ENCODE measurements at regions not wholly inside any gene's neighbourhood (a gene's known extent, or its start where the extent isn't known, plus 50 kb on each side); places are given as distances from the start of the nearest gene placed in this dataset.

- DNase-seq: no peak
These were observed 89.5 kb upstream of the CSF3R start for GRCh38 chr1:36572142-36572715.

GRCh38 chr1:36571106-36571505 is 88.4 kb upstream of the CSF3R start:
- DNase-seq: peak; percentile 45

GRCh38 chr1:36570478-36571060 is 87.9 kb upstream of the CSF3R start:
- no peak for DNase-seq

GRCh38 chr1:36570006-36570405 is 87.3 kb upstream of the CSF3R start:
- no peak for DNase-seq

- DNase-seq: no peak
These were observed 85.1 kb upstream of the CSF3R start for GRCh38 chr1:36567601-36568341.

GRCh38 chr1:36565576-36566501 is 83.1 kb upstream of the CSF3R start:
- DNase-seq: no peak

GRCh38 chr1:36562181-36562685 is 79.5 kb upstream of the CSF3R start:
- DNase-seq: no peak

GRCh38 chr1:36561361-36561724 is 78.6 kb upstream of the CSF3R start:
- DNase-seq: no peak

GRCh38 chr1:36560621-36561360 is 78.1 kb upstream of the CSF3R start:
- DNase-seq: no peak

- no peak for DNase-seq
These were observed 77.5 kb upstream of the CSF3R start for GRCh38 chr1:36560177-36560576.

GRCh38 chr1:36559061-36559460 is 76.3 kb upstream of the CSF3R start:
- DNase-seq: no peak

- DNase-seq: no peak
These were observed 74.6 kb upstream of the CSF3R start for GRCh38 chr1:36557041-36558000.

- no peak for DNase-seq
These were observed 72.3 kb upstream of the CSF3R start for GRCh38 chr1:36555041-36555440.

- no peak for DNase-seq
These were observed 71.6 kb upstream of the CSF3R start for GRCh38 chr1:36554323-36554628.

- DNase-seq: peak; percentile 67
These were observed 71.0 kb upstream of the CSF3R start for GRCh38 chr1:36553591-36554322.

GRCh38 chr1:36542962-36543515 is 60.3 kb upstream of the CSF3R start:
- no peak for DNase-seq

- DNase-seq: peak; percentile 6
These were observed 59.6 kb upstream of the CSF3R start for GRCh38 chr1:36542024-36542961.

GRCh38 chr1:36540056-36540455 is 57.3 kb upstream of the CSF3R start:
- DNase-seq: no peak

GRCh38 chr1:36539526-36539925 is 56.8 kb upstream of the CSF3R start:
- DNase-seq: no peak
